OCI-LY7 (cell line): ENCODE measurements at regions not wholly inside any gene's neighbourhood (a gene's known extent, or its start where the extent isn't known, plus 50 kb on each side); places are given as distances from the start of the nearest gene placed in this dataset.

Source experiments
- BruUV-seq: library from RNA; stranded (reverse); fragments of 400-500 nt; replicated peaks from 2 replicates; lab custom pipeline; 2021; lab: Mats Ljungman, UMichigan
- CTCF ChIA-PET: fragments of 300-600 bp; sonication (Branson Sonifier 250); formaldehyde crosslinking; loops from one replicate; lab custom pipeline; 2022; ENCODE audit warnings: antibody characterized with exemption; ENCODE audit not compliant: unreplicated experiment; lab: Charles Lee
- POLR2A ChIA-PET: fragments of 300-600 bp; sonication (Branson Sonifier 250); formaldehyde crosslinking; loops from one replicate; lab custom pipeline; 2022; ENCODE audit warnings: antibody characterized with exemption; lab: Charles Lee
- DNase-seq: peaks from one replicate; pipeline ENCODE4 v3.0.0-alpha.2; 2015; ENCODE audit warnings: low spot score
- H2AFZ ChIP-seq: fragments of 200-600 bp; sonication (generic), shearing (Covaris generic); 2 replicates; pipeline ENCODE4 v1.6.1; 2014; ENCODE audit warnings: mild to moderate bottlenecking, antibody characterized with exemption, low read length, moderate library complexity
- H3K27ac ChIP-seq: fragments of 200-600 bp; sonication (generic); 2 replicates; pipeline ENCODE4 v1.5.1; 2014; ENCODE audit warnings: mixed run types, low read depth, mild to moderate bottlenecking, moderate library complexity, low read length, inconsistent platforms; ENCODE audit not compliant: poor library complexity, severe bottlenecking
- H3K36me3 ChIP-seq: fragments of 200-600 bp; sonication (generic); 2 replicates; pipeline ENCODE4 v1.6.1; 2014; ENCODE audit warnings: mild to moderate bottlenecking, antibody characterized with exemption, low read length, moderate library complexity, mixed read lengths; ENCODE audit not compliant: insufficient read depth
- H3K4me1 ChIP-seq: fragments of 200-600 bp; sonication (generic); 2 replicates; pipeline ENCODE4 v1.5.1; 2014; ENCODE audit warnings: mild to moderate bottlenecking, low read length; ENCODE audit not compliant: insufficient read depth, poor library complexity, severe bottlenecking
- H3K4me2 ChIP-seq: fragments of 200-600 bp; sonication (generic); 2 replicates; pipeline ENCODE4 v1.6.1; 2014; ENCODE audit warnings: mild to moderate bottlenecking, low read length
- H3K4me3 ChIP-seq: fragments of 200-600 bp; sonication (generic); 2 replicates; pipeline ENCODE4 v1.5.1; 2014; ENCODE audit warnings: mild to moderate bottlenecking, low read depth, low read length; ENCODE audit not compliant: poor library complexity, severe bottlenecking
- H3K79me2 ChIP-seq: fragments of 200-600 bp; sonication (generic); 2 replicates; pipeline ENCODE4 v1.6.1; 2016; ENCODE audit warnings: low read depth, mild to moderate bottlenecking, low read length, moderate library complexity, mixed read lengths; ENCODE audit not compliant: insufficient read depth
- H3K9me2 ChIP-seq: fragments of 200-600 bp; sonication (generic); 2 replicates; pipeline ENCODE4 v1.6.1; 2016; ENCODE audit warnings: mild to moderate bottlenecking, low read length, mixed read lengths; ENCODE audit not compliant: insufficient read depth
- H3K9me3 ChIP-seq: fragments of 200-600 bp; sonication (generic); 2 replicates; pipeline ENCODE4 v1.6.1; 2014; ENCODE audit warnings: mild to moderate bottlenecking, mixed run types, low read length, mixed read lengths
- H4K20me1 ChIP-seq: fragments of 200-600 bp; sonication (generic); 2 replicates; pipeline ENCODE4 v1.6.1; 2014; ENCODE audit warnings: mild to moderate bottlenecking, antibody characterized with exemption, low read length, moderate library complexity, mixed read lengths; ENCODE audit not compliant: insufficient read depth
- EZH2phosphoT487 ChIP-seq: fragments of 200-600 bp; sonication (generic); IDR thresholded peaks from 2 replicates; pipeline ENCODE4 v1.6.1; 2018; ENCODE audit warnings: low read depth, borderline replicate concordance, mild to moderate bottlenecking, mixed run types, antibody characterized with exemption, low read length, moderate library complexity, mixed read lengths
- intact Hi-C: fragments of 100-400 bp; cut with micrococcal nuclease; formaldehyde crosslinking; loops from one replicate; pipeline ENCODE4 v1.10.0; 2022; ENCODE audit not compliant: unreplicated experiment
- TF ChIP-seq, protein P1 (sequence below): fragments of 200-600 bp; sonication (generic); conservative IDR thresholded peaks from 2 replicates; pipeline ENCODE4 v1.5.1; 2014; ENCODE audit warnings: mild to moderate bottlenecking, antibody characterized with exemption, low read length, moderate library complexity, mixed read lengths

DNA sequence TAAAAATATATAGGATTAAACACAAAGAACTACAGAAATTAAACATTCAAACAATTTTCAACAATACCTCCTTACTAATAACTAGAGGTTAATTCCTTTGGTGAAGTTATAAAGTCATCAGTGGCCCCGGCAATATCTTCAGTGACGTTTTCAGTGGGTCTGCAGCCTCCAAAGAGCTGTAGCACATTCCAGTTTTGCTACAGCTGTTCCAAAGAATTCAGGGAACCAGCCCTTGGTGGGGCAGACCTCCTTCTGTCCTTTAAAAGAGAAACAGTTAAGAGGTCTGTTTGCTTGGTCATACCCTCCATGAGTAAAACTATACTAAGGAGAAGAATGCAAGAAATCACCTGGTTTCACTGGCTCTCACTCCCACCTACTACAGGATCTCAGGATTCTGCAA lies 99.2 kb upstream of the ZDHHC17 start:
- no peaks in the 10 kb centered on the region for H4K20me1 ChIP-seq
- CTCF ChIA-PET = no interaction called here
- H3K4me2 ChIP-seq = no peak overlapping the region
- no peak for TF ChIP-seq EZH2phosphoT487
- TF ChIP-seq, protein P1, sequence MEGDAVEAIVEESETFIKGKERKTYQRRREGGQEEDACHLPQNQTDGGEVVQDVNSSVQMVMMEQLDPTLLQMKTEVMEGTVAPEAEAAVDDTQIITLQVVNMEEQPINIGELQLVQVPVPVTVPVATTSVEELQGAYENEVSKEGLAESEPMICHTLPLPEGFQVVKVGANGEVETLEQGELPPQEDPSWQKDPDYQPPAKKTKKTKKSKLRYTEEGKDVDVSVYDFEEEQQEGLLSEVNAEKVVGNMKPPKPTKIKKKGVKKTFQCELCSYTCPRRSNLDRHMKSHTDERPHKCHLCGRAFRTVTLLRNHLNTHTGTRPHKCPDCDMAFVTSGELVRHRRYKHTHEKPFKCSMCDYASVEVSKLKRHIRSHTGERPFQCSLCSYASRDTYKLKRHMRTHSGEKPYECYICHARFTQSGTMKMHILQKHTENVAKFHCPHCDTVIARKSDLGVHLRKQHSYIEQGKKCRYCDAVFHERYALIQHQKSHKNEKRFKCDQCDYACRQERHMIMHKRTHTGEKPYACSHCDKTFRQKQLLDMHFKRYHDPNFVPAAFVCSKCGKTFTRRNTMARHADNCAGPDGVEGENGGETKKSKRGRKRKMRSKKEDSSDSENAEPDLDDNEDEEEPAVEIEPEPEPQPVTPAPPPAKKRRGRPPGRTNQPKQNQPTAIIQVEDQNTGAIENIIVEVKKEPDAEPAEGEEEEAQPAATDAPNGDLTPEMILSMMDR = no peak
- H3K4me3 ChIP-seq = no peak overlapping the region
- no peak for DNase-seq
- H3K9me3 ChIP-seq = no peaks in the 10 kb centered on the region
- H3K36me3 ChIP-seq = no peaks in the 10 kb centered on the region
- no peak overlapping the region for H3K27ac ChIP-seq
- POLR2A ChIA-PET = no interaction called here
- no peak overlapping the region for H2AFZ ChIP-seq
- no peaks in the 10 kb centered on the region for H3K4me1 ChIP-seq
- intact Hi-C loops = no loop called here
- no TSS peak for BruUV-seq
- H3K9me2 ChIP-seq = no peaks in the 10 kb centered on the region
- H3K79me2 ChIP-seq = no peaks in the 10 kb centered on the region

DNA sequence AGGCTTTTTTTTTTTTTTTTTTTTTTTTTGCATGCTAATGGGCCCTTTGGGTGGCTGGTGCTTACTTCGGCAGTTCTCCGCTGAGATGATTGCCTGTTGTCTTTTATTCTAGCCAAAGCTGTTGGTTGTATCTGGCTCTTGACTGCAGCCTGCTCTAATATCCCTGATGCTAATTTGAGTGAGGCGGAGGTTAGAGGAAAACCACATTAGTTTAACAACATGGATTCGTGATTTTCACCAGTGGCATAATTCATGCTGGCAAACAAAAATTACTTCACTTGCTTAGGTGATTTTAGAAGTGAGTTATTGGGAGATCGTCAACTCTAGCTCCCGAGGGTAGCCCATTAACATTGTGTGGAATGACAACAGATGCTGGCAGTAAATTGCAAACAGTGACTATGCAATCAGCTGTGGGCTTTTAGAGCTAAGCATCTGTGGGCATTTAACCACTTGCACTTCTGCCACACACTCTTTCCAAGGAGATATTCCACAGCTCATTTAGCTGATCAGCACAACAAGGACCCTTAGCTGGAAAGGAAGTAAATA lies 97.6 kb upstream of the ZDHHC17 start:
- Histone ChIP-seq H3K4me3 (no peak overlapping the region), H3K9me3 (no peaks in the 10 kb centered on the region), H4K20me1 (no peaks in the 10 kb centered on the region), H3K4me1 (no peaks in the 10 kb centered on the region), H3K27ac (no peak overlapping the region), H2AFZ (no peak overlapping the region), H3K4me2 (no peak overlapping the region), H3K9me2 (no peaks in the 10 kb centered on the region), H3K79me2 (no peaks in the 10 kb centered on the region), H3K36me3 (no peaks in the 10 kb centered on the region)
- CTCF ChIA-PET = no interaction called here
- POLR2A ChIA-PET = interaction anchor here (0.6 kb wide), 1 partner anchor 182 kb away, joined by 4 read pairs; no protein-coding TSS in a partner anchor
- no peak for TF ChIP-seq EZH2phosphoT487
- TF ChIP-seq, protein P1 = no peak
- intact Hi-C loops = no loop called here
- no peak for DNase-seq
- no TSS peak for BruUV-seq

DNA sequence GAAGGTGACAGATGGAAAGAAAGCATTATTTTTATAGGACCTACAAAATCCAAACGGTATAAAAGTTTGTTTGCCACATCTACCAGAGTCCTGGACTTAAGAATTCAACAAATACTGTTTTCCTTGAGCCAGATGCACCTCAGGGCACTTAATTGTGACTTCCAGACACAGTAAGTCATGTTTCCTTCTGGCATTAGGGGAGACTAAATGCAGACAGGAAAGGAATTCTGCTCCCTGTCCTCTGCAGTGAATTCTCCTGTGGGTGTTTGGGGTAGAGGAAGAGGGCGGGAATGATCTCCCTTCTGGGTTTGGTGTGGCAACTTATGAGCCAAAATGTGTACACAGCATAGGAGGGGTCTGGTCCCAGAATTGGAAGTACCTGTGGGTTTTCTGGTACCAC lies 93.9 kb upstream of the ZDHHC17 start:
- H4K20me1 ChIP-seq = no peaks in the 10 kb centered on the region
- TF ChIP-seq EZH2phosphoT487 = no peak
- TF ChIP-seq, protein P1 = no peak
- DNase-seq = no peak
- intact Hi-C loops = no loop called here
- no peaks in the 10 kb centered on the region for H3K4me1 ChIP-seq
- CTCF ChIA-PET = no interaction called here
- H3K9me2 ChIP-seq = no peaks in the 10 kb centered on the region
- H3K9me3 ChIP-seq = no peaks in the 10 kb centered on the region
- H3K27ac ChIP-seq = no peak overlapping the region
- no peaks in the 10 kb centered on the region for H3K36me3 ChIP-seq
- no peaks in the 10 kb centered on the region for H3K79me2 ChIP-seq
- POLR2A ChIA-PET = interaction anchor here (0.7 kb wide), 1 partner anchor 367 kb away, joined by 4 read pairs; no protein-coding TSS in a partner anchor
- BruUV-seq = no TSS peak
- no peak overlapping the region for H3K4me2 ChIP-seq
- H2AFZ ChIP-seq = no peak overlapping the region
- H3K4me3 ChIP-seq = no peak overlapping the region
